HEK293 (cell line): ENCODE measurements at regions not wholly inside any gene's neighbourhood (a gene's known extent, or its start where the extent isn't known, plus 50 kb on each side); places are given as distances from the start of the nearest gene placed in this dataset.
A peak's percentile ranks its signal among the peaks of the same experiment; 100 is the strongest.

Experiments used
- CTCF ChIA-PET: fragments of 350-600 bp; formaldehyde crosslinking; extraction: SDS; loops from one replicate; lab custom pipeline; 2021; ENCODE audit warnings: antibody characterized with exemption; lab: Yijun Ruan, JAX
- POLR2A ChIA-PET: fragments of 300-600 bp; formaldehyde crosslinking; extraction: SDS; loops from one replicate; lab custom pipeline; 2020; ENCODE audit warnings: antibody characterized with exemption, inconsistent platforms; lab: Yijun Ruan, JAX
- H3K27ac ChIP-seq: fragments of 200-500 bp; sonication (Bioruptor generic); 2 replicates; pipeline ENCODE4 v1.5.1; 2014; ENCODE audit warnings: low read depth, low read length, control low read depth, inconsistent platforms; ENCODE audit errors: extremely low read depth
- H3K36me3 ChIP-seq, 2 experiments: fragments of 200-500 bp in 1 of 2; sonication (Bioruptor generic) in 1 of 2; 1 replicate in 1 of 2; 2 replicates in 1 of 2; pipeline ENCODE4 v1.5.1; 2014 to 2017; ENCODE audit warnings: inconsistent platforms in 2 of 2, low read length in 2 of 2; ENCODE audit not compliant: control insufficient read depth in 2 of 2, insufficient read depth in 1 of 2
- H3K4me1 ChIP-seq: fragments of 200-500 bp; sonication (Bioruptor generic); 2 replicates; pipeline ENCODE4 v1.5.1; 2014; ENCODE audit warnings: mild to moderate bottlenecking, low read length, inconsistent platforms; ENCODE audit not compliant: control insufficient read depth, insufficient read depth
- H3K4me3 ChIP-seq: 2 replicates; pipeline ENCODE4 v1.5.1; 2011; ENCODE audit warnings: low read depth, mild to moderate bottlenecking, control low read depth, low read length, moderate library complexity
- H3K9me3 ChIP-seq: fragments of 200-500 bp; sonication (Bioruptor generic); 2 replicates; pipeline ENCODE4 v1.5.1; 2014; ENCODE audit warnings: low read depth, low read length, inconsistent platforms; ENCODE audit not compliant: control insufficient read depth, insufficient read depth
- MZF1 ChIP-seq: fragments of 450-650 bp; formaldehyde crosslinking; IDR thresholded peaks from 2 replicates; pipeline ENCODE4 v1.5.1; 2017; ENCODE audit warnings: missing biosample characterization, missing genetic modification characterization, borderline replicate concordance
- TCF7L2 ChIP-seq: IDR thresholded peaks from 2 replicates; pipeline ENCODE4 v1.6.1; 2011; ENCODE audit warnings: low read depth, mild to moderate bottlenecking, inconsistent platforms, low read length, moderate library complexity, borderline replicate concordance
- YY2 ChIP-seq: fragments of 450-650 bp; formaldehyde crosslinking; IDR thresholded peaks from 2 replicates; pipeline ENCODE4 v1.5.1; 2016; ENCODE audit warnings: missing biosample characterization, missing genetic modification characterization
- ZNF138 ChIP-seq: fragments of 450-650 bp; formaldehyde crosslinking; IDR thresholded peaks from 2 replicates; pipeline ENCODE4 v1.5.1; 2016; ENCODE audit warnings: missing biosample characterization, missing genetic modification characterization, borderline replicate concordance
- ZNF223 ChIP-seq: fragments of 450-650 bp; formaldehyde crosslinking; IDR thresholded peaks from 2 replicates; pipeline ENCODE4 v1.5.1; 2016; ENCODE audit warnings: missing biosample characterization, missing genetic modification characterization
- ZNF24 ChIP-seq: fragments of 450-650 bp; formaldehyde crosslinking; IDR thresholded peaks from 2 replicates; pipeline ENCODE4 v1.5.1; 2016; ENCODE audit warnings: missing biosample characterization, missing genetic modification characterization
- ZNF404 ChIP-seq: fragments of 450-650 bp; formaldehyde crosslinking; IDR thresholded peaks from 2 replicates; pipeline ENCODE4 v1.5.1; 2017; ENCODE audit warnings: missing biosample characterization, missing genetic modification characterization
- ZNF473 ChIP-seq: fragments of 450-650 bp; formaldehyde crosslinking; IDR thresholded peaks from 2 replicates; pipeline ENCODE4 v1.5.1; 2017; ENCODE audit warnings: missing biosample characterization, missing genetic modification characterization
- ZNF548 ChIP-seq: fragments of 450-650 bp; formaldehyde crosslinking; IDR thresholded peaks from 2 replicates; pipeline ENCODE4 v1.5.1; 2016; ENCODE audit warnings: missing biosample characterization, missing genetic modification characterization
- ZNF571 ChIP-seq: fragments of 450-650 bp; formaldehyde crosslinking; IDR thresholded peaks from 2 replicates; pipeline ENCODE4 v1.5.0; 2017; ENCODE audit warnings: missing biosample characterization, missing genetic modification characterization
- ZNF585B ChIP-seq: fragments of 450-650 bp; formaldehyde crosslinking; IDR thresholded peaks from 2 replicates; pipeline ENCODE4 v1.5.1; 2016; ENCODE audit warnings: missing biosample characterization, missing genetic modification characterization
- ZNF623 ChIP-seq: fragments of 450-650 bp; formaldehyde crosslinking; IDR thresholded peaks from 2 replicates; pipeline ENCODE4 v1.5.1; 2016; ENCODE audit warnings: missing biosample characterization, missing genetic modification characterization
- ZNF747 ChIP-seq: fragments of 450-650 bp; formaldehyde crosslinking; IDR thresholded peaks from 2 replicates; pipeline ENCODE4 v1.5.1; 2016; ENCODE audit warnings: missing biosample characterization, missing genetic modification characterization
- ZNF777 ChIP-seq: fragments of 450-650 bp; formaldehyde crosslinking; IDR thresholded peaks from 2 replicates; pipeline ENCODE4 v1.5.1; 2017; ENCODE audit warnings: missing biosample characterization, missing genetic modification characterization, borderline replicate concordance
- TF ChIP-seq, protein P1 (sequence below): fragments of 450-650 bp; formaldehyde crosslinking; IDR thresholded peaks from 2 replicates; pipeline ENCODE4 v1.5.0; 2017; ENCODE audit warnings: missing biosample characterization, missing genetic modification characterization, borderline replicate concordance
- TF ChIP-seq, protein P2 (sequence below): fragments of 450-650 bp; formaldehyde crosslinking; IDR thresholded peaks from 2 replicates; pipeline ENCODE4 v1.5.1; 2016; ENCODE audit warnings: missing biosample characterization, missing genetic modification characterization
- TF ChIP-seq, protein P3 (sequence below): fragments of 450-650 bp; formaldehyde crosslinking; IDR thresholded peaks from 2 replicates; pipeline ENCODE4 v1.5.1; 2016; ENCODE audit warnings: missing biosample characterization, missing genetic modification characterization
- TF ChIP-seq, protein P4 (sequence below): fragments of 450-650 bp; formaldehyde crosslinking; IDR thresholded peaks from 2 replicates; pipeline ENCODE4 v1.5.1; 2016; ENCODE audit warnings: missing biosample characterization, missing genetic modification characterization
- TF ChIP-seq, protein P5 (sequence below): fragments of 450-650 bp; formaldehyde crosslinking; IDR thresholded peaks from 2 replicates; pipeline ENCODE4 v1.5.1; 2016; ENCODE audit warnings: missing biosample characterization, missing genetic modification characterization

DNA sequence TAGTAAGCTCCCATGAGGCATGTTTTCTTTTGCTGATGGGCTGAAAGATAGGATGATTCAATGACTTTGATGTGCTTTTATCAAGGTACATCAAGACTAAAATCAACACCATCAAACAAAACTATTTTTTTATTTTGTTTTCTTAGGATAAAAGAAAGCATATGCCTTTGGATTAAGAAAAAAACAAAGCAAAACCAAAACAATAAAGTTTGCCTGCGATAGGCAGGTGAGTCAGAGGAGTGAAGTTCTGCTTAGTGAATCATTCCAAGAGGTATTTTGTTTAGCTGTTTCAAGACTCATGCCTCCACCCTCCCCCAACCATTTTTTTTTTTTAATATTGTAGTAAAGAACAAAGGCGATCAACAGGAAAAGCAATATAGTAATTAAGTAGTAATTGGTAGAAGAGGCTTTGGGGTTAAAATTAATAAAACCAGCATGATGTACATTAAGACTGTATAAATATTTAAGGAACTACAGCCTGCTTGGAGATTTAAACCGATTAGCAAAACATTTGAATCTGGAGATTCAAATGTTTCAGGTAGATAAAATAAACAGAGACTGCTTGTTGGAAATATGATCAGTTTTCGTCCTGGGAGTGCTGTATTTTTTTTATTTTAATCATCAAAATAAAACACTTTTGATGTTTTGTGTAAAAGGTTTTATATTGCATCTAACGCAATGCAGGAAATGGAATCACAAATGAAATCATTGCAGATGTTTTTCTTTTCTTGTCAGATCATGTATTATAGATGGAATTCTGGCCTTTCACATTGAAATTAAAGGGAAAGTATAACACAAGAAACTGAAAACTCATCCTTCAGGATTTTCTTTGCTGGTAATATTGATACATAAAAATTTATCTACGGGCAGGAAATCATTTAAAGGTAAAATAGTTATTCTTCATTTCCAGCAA lies 482.3 kb upstream of the MANEA start:
- TF ChIP-seq TCF7L2 (peak; percentile 63; the same call in 1 of the 2 replicates), MZF1 (no peak), ZNF585B (tag by site-specific recombination) (no peak), ZNF777 (no peak)
- TF ChIP-seq, all 188 proteins: peak for 1
- ChIA-PET CTCF (interaction anchor here (0.7 kb wide), 1 partner anchor 324 kb away, joined by 3 read pairs; no protein-coding TSS in a partner anchor), POLR2A (no interaction called here)
- Histone ChIP-seq H3K27ac (no peak overlapping the region), H3K4me1 (no peaks in the 10 kb centered on the region), H3K36me3 (no peaks in the 10 kb centered on the region), H3K4me3 (no peak overlapping the region), H3K9me3 (no peaks in the 10 kb centered on the region)

DNA sequence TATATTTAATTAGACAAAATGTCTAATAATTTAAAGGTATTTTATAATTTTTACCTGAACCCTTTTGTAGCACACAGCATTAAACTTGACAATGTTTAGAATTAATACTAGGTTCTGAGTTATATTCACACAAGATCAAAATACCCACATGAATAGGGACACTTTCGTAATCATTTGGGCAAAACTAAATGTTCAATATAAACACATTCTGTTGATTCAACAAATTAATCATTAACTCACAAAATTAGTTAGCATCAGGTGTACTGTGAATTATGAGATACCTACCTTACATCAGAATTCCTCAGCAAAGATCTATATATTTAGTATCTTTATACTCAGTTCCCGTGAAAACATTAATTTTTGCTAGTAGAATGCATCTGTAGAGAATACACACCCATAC lies 481.5 kb upstream of the MANEA start:
- no peaks in the 10 kb centered on the region for H3K4me1 ChIP-seq
- CTCF ChIA-PET, result no interaction called here
- H3K27ac ChIP-seq, result no peak overlapping the region
- no peak overlapping the region for H3K4me3 ChIP-seq
- TF ChIP-seq, protein P1, sequence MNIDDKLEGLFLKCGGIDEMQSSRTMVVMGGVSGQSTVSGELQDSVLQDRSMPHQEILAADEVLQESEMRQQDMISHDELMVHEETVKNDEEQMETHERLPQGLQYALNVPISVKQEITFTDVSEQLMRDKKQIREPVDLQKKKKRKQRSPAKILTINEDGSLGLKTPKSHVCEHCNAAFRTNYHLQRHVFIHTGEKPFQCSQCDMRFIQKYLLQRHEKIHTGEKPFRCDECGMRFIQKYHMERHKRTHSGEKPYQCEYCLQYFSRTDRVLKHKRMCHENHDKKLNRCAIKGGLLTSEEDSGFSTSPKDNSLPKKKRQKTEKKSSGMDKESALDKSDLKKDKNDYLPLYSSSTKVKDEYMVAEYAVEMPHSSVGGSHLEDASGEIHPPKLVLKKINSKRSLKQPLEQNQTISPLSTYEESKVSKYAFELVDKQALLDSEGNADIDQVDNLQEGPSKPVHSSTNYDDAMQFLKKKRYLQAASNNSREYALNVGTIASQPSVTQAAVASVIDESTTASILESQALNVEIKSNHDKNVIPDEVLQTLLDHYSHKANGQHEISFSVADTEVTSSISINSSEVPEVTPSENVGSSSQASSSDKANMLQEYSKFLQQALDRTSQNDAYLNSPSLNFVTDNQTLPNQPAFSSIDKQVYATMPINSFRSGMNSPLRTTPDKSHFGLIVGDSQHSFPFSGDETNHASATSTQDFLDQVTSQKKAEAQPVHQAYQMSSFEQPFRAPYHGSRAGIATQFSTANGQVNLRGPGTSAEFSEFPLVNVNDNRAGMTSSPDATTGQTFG, result no peak
- TF ChIP-seq ZNF138 (tag by site-specific recombination), result no peak
- TF ChIP-seq YY2 (tag by site-specific recombination), result no peak
- TF ChIP-seq, protein P2, sequence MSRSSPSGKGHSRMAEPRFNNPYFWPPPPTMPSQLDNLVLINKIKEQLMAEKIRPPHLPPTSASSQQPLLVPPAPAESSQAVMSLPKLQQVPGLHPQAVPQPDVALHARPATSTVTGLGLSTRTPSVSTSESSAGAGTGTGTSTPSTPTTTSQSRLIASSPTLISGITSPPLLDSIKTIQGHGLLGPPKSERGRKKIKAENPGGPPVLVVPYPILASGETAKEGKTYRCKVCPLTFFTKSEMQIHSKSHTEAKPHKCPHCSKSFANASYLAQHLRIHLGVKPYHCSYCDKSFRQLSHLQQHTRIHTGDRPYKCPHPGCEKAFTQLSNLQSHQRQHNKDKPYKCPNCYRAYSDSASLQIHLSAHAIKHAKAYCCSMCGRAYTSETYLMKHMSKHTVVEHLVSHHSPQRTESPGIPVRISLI (tag by site-specific recombination), result no peak
- TF ChIP-seq, protein P3, sequence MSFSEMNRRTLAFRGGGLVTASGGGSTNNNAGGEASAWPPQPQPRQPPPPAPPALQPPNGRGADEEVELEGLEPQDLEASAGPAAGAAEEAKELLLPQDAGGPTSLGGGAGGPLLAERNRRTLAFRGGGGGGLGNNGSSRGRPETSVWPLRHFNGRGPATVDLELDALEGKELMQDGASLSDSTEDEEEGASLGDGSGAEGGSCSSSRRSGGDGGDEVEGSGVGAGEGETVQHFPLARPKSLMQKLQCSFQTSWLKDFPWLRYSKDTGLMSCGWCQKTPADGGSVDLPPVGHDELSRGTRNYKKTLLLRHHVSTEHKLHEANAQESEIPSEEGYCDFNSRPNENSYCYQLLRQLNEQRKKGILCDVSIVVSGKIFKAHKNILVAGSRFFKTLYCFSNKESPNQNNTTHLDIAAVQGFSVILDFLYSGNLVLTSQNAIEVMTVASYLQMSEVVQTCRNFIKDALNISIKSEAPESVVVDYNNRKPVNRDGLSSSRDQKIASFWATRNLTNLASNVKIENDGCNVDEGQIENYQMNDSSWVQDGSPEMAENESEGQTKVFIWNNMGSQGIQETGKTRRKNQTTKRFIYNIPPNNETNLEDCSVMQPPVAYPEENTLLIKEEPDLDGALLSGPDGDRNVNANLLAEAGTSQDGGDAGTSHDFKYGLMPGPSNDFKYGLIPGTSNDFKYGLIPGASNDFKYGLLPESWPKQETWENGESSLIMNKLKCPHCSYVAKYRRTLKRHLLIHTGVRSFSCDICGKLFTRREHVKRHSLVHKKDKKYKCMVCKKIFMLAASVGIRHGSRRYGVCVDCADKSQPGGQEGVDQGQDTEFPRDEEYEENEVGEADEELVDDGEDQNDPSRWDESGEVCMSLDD (tag by site-specific recombination), result no peak
- TF ChIP-seq ZNF223 (tag by site-specific recombination), result no peak
- no peak for TF ChIP-seq ZNF473 (tag by site-specific recombination)
- TF ChIP-seq, protein P4, sequence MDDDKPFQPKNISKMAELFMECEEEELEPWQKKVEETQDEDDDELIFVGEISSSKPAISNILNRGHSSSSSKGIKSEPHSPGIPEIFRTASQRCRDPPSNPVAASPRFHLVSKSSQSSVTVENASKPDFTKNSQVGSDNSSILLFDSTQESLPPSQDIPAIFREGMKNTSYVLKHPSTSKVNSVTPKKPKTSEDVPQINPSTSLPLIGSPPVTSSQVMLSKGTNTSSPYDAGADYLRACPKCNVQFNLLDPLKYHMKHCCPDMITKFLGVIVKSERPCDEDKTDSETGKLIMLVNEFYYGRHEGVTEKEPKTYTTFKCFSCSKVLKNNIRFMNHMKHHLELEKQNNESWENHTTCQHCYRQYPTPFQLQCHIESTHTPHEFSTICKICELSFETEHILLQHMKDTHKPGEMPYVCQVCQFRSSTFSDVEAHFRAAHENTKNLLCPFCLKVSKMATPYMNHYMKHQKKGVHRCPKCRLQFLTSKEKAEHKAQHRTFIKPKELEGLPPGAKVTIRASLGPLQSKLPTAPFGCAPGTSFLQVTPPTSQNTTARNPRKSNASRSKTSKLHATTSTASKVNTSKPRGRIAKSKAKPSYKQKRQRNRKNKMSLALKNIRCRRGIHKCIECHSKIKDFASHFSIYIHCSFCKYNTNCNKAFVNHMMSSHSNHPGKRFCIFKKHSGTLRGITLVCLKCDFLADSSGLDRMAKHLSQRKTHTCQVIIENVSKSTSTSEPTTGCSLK, result no peak
- TF ChIP-seq ZNF623 (tag by site-specific recombination), result no peak
- TF ChIP-seq, protein P5, sequence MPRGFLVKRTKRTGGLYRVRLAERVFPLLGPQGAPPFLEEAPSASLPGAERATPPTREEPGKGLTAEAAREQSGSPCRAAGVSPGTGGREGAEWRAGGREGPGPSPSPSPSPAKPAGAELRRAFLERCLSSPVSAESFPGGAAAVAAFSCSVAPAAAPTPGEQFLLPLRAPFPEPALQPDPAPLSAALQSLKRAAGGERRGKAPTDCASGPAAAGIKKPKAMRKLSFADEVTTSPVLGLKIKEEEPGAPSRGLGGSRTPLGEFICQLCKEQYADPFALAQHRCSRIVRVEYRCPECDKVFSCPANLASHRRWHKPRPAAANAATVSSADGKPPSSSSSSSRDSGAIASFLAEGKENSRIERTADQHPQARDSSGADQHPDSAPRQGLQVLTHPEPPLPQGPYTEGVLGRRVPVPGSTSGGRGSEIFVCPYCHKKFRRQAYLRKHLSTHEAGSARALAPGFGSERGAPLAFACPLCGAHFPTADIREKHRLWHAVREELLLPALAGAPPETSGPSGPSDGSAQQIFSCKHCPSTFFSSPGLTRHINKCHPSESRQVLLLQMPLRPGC, result no peak
- no peak for TF ChIP-seq ZNF548
- TF ChIP-seq ZNF571 (tag by site-specific recombination), result no peak
- no peak for TF ChIP-seq ZNF404
- TF ChIP-seq ZNF747 (tag by site-specific recombination), result no peak
- TF ChIP-seq ZNF24 (tag by site-specific recombination), result no peak
- TF ChIP-seq, all 188 proteins: peak for 0
- POLR2A ChIA-PET, result no interaction called here
- Histone ChIP-seq H3K36me3 (no peaks in the 10 kb centered on the region), H3K9me3 (no peaks in the 10 kb centered on the region)
